ENCODE measurements at regions not wholly inside any gene's neighbourhood (a gene's known extent, or its start where the extent isn't known, plus 50 kb on each side); places are given as distances from the start of the nearest gene placed in this dataset.
A peak's percentile ranks its signal among the peaks of the same experiment; 100 is the strongest.
"Not testable (repeated sequence)": the region's sequence is repeated elsewhere in the genome, so short reads cannot be mapped to it uniquely, and the experiment has no call there.

DNA sequence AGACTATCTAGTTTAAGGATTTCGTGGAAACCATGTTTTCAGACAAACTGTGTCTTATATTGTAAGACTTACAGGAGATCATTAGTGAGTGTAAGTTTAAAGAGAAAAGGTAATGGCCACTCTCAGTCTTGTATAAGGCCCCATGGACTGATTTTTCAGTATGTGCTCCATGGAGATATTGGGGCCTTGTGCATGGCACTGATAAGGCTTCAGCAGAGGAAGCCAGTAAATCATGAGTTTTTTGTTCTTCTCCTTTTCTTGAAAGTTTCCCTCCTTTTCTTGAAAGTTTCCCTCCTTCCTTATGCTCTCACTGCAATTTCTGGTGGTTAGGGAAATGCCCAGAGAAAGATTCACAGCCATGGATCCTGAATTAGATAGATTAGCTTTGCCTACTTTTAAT, 471.3 kb downstream of the LRRC70 start:
- Mint-ChIP-seq H3K4me3 (no peak overlapping the region), H3K27me3 (no peaks in the 10 kb centered on the region), H3K36me3 (no peaks in the 10 kb centered on the region), H3K9me3 (peaks cover 5% of the 10 kb centered on the region), H3K27ac (no peak overlapping the region), H3K4me1 (no peaks in the 10 kb centered on the region)
- ATAC-seq, result no peak

DNA sequence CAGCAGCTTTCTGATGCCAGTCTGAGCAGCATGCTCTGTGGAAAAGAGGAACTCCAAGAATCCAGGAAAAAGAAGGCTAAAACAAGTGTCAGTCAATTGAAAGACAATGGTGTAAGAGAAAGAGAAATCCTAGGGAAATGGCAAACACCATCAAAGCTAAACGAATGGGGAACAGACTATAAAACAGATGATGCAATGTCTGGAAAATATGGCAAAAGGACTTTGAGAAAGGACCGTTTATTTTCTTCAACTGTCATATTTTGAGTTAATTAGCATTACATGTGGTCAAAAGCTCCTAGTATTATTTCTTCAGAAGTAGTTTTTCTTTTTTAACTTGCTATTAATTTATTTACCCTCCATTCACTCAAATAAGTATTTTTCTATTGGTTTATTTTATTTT, 465.2 kb downstream of the LRRC70 start:
- no peak for ATAC-seq
- Mint-ChIP-seq H3K9me3 (no peaks in the 10 kb centered on the region), H3K4me3 (no peak overlapping the region), H3K27ac (no peak overlapping the region), H3K4me1 (no peaks in the 10 kb centered on the region), H3K36me3 (no peaks in the 10 kb centered on the region), H3K27me3 (no peaks in the 10 kb centered on the region)

DNA sequence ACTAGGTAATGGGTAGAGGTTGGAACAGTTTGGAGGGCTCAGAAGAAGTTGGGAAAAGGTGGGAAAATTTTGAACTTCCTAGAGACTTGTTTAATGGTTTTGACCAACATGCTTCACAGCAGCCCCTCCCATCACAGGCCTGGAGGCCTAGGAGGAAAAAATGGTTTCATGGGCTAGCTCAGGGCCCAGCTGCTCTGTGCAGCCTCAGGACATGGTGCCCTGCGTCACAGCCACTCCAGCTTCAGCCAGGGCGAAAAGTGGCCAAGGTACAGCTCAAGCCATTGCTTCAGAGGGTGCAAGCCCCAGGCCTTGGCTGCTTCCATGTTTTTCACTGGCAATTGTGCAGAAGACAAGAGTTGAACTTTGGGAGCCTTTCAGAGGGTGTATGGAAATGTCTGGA, 453.7 kb downstream of the LRRC70 start:
- Mint-ChIP-seq H3K27me3 (no peaks in the 10 kb centered on the region), H3K36me3 (no peaks in the 10 kb centered on the region), H3K4me3 (no peak overlapping the region), H3K27ac (no peak overlapping the region), H3K4me1 (no peaks in the 10 kb centered on the region), H3K9me3 (peaks cover 20% of the 10 kb centered on the region)
- no peak for ATAC-seq

DNA sequence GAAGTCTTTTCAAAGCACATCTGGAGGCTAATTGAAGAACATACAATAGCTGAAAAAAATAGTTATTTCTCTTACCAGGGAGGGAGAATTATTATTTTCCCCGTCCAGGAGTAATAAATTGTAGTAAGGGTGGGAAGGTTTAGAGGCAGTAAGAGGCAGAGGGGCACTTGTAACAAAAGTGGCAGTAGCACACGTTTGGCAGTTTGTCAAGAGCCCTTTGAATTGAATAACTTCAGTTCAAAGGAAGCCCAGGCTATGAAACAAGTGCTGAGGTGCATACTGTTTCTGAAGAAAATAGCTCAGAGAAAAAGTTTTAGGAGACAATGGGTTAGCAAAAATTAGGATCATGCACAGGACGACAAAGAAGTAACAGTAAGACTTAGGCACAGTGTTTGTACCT, 451.3 kb downstream of the LRRC70 start:
- Mint-ChIP-seq H3K36me3 (no peaks in the 10 kb centered on the region), H3K4me3 (no peak overlapping the region), H3K4me1 (peaks cover 9% of the 10 kb centered on the region), H3K27me3 (no peaks in the 10 kb centered on the region), H3K9me3 (peaks cover 20% of the 10 kb centered on the region), H3K27ac (no peak overlapping the region)
- ATAC-seq, result no peak

DNA sequence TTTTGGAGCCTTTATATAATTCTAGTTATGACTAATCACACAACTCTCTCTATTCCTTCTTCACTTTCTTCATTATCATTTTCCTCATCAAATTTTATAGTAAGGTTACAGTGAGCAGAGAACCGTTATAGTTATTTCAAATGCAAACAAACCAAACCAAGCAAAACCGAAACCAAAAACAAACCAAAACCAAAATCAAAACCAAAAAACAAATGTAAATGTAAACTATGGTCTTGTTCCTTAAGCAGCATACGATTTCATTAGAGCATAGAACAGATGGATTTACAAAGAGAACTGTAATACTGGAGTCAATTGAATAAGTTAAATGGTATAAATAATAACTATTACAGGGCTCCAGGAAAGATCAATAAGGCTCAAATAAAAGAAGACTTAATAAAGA, 447.1 kb downstream of the LRRC70 start:
- ATAC-seq, result no peak
- Mint-ChIP-seq H3K36me3 (no peaks in the 10 kb centered on the region), H3K4me1 (peaks cover 9% of the 10 kb centered on the region), H3K9me3 (peaks cover 3% of the 10 kb centered on the region), H3K27ac (no peak overlapping the region), H3K4me3 (peak overlapping the region; percentile 33), H3K27me3 (no peaks in the 10 kb centered on the region)

DNA sequence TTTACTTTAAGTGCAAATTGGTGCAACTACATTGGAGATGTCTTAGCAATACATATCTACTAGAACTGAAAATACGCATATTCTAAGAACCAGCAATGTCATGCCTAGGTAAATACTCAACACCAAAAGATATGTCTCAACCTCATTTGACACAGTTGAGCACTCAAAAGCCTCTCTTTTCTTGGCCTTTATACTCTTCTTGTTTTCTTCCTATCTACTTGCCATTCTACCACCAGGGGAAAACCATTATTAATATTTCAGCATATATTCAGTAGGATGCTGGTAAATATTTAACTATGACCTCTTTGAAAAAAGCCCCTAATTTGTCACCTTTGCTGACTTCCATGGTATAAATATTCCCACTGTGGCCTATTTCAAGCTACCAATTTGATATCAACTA, 443.8 kb downstream of the LRRC70 start:
- H3K36me3 Mint-ChIP-seq, result no peaks in the 10 kb centered on the region
- H3K27me3 Mint-ChIP-seq, result no peaks in the 10 kb centered on the region
- peaks cover 3% of the 10 kb centered on the region for H3K9me3 Mint-ChIP-seq
- no peak overlapping the region for H3K4me3 Mint-ChIP-seq
- no peak overlapping the region for H3K27ac Mint-ChIP-seq
- H3K4me1 Mint-ChIP-seq, result peaks cover 9% of the 10 kb centered on the region
- no peak for ATAC-seq

DNA sequence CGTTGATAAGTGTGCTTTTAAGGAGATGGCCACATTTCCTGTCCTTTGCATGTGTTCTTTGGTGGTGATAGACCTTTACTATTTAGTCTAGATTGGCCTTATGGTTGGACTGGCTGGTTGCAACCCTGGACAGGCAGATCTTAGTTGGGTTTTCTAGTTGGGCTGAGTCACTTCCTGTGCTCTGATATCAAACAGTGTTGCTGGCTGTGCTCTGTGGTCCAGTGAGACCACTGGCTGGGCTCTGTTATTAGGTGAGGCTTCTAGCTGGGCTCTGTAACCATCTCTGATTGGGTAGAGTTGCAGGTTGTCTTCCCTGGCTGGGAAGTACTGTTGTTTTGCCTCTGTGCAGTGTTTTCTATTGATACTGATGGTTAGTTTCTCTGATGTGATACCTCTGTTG, 432.5 kb downstream of the LRRC70 start:
- Mint-ChIP-seq H3K4me1 (no peaks in the 10 kb centered on the region), H3K36me3 (no peaks in the 10 kb centered on the region), H3K27ac (no peak overlapping the region), H3K9me3 (peaks cover 12% of the 10 kb centered on the region), H3K4me3 (no peak overlapping the region), H3K27me3 (no peaks in the 10 kb centered on the region)
- ATAC-seq, result no peak

DNA sequence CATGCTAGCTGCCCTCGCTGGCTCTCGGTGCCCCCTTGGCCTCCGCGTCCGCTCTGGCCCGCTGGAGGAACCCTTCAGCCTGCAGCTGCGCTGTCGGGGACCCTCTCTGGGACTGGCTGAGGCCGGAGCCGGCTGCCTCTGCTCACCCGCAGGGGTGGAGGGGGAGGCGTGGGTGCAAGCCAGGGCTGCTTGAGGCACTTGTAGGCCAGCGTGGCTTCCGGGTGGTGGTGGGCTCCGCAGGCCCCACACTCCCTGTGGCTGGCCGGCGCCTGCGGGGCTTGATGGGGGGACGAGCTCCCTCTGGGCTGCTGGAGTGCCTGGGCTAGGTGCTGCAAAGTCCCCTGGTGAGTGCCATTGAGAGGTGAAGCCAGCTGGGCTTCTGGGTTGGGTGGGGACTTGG, 429.6 kb downstream of the LRRC70 start:
- Mint-ChIP-seq H3K36me3 (no peaks in the 10 kb centered on the region), H3K4me1 (no peaks in the 10 kb centered on the region), H3K27ac (no peak overlapping the region), H3K27me3 (no peaks in the 10 kb centered on the region), H3K4me3 (no peak overlapping the region), H3K9me3 (peaks cover 12% of the 10 kb centered on the region)
- ATAC-seq, result no peak

DNA sequence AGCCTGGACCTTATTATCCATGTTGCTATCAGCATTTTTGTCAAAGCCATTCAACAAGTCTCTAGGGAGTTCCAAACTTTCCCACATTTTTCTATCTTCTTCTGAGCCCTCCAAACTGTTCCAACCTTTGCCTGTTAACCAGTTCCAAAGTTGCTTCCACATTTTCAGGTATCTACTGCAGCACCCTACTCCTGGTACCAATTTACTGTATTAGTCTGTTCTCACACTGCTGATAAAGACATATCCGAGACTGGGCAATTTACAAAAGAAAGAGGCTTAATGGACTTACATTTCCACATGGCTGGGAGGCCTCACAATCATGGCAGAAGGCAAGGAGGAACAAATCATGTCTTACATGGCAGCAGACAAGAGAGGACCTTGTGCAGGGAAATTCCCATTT, 416.2 kb downstream of the LRRC70 start:
- not testable (repeated sequence) for ATAC-seq, H3K27me3 Mint-ChIP-seq, H3K27ac Mint-ChIP-seq, H3K4me1 Mint-ChIP-seq, H3K4me3 Mint-ChIP-seq, H3K36me3 Mint-ChIP-seq
- peaks cover 23% of the 10 kb centered on the region for H3K9me3 Mint-ChIP-seq

DNA sequence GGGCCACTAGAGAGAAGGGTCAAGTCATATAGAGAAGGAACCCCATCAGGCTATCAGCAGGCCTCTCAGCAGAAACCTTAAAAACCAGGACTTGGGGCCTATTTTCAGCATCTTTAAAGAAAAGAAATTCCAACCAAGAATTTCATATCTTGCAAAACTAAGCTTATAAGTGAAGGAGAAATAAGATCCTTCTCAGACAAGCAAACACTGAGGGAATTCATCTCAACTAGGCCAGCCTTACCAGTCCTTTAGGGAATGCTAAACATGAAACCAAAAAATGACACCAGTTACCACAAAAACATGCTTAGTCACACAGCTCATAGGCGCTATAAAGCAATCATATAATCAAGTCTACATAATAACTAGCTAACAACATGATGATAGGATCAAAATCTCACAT, 407.1 kb downstream of the LRRC70 start:
- H3K9me3 Mint-ChIP-seq, result peaks cover 9% of the 10 kb centered on the region
- no peaks in the 10 kb centered on the region for H3K4me1 Mint-ChIP-seq
- no peak overlapping the region for H3K4me3 Mint-ChIP-seq
- no peaks in the 10 kb centered on the region for H3K36me3 Mint-ChIP-seq
- no peaks in the 10 kb centered on the region for H3K27me3 Mint-ChIP-seq
- no peak for ATAC-seq
- no peak overlapping the region for H3K27ac Mint-ChIP-seq

DNA sequence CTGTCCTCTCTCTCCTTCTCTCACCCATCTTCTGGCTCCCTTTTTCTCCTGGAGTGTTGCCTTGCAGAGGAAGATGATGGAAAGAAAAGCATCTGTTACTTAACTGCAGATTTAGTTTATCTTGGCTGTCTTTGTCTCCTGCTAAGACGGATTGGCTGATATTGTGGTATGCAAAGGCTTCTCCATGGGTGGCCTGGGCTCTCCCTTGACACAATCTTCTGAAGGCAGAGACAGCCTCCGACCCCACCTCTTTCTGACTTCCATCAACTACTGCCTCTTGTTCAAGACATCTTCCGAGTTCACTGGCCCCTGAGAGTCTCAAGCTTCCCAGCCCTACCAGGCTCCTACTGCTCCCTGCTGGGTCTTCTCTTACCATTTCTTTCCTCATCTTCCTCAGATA, 403.7 kb downstream of the LRRC70 start:
- Mint-ChIP-seq H3K27me3 (no peaks in the 10 kb centered on the region), H3K27ac (no peak overlapping the region), H3K4me1 (no peaks in the 10 kb centered on the region), H3K36me3 (no peaks in the 10 kb centered on the region), H3K4me3 (no peak overlapping the region), H3K9me3 (peaks cover 3% of the 10 kb centered on the region)
- no peak for ATAC-seq

DNA sequence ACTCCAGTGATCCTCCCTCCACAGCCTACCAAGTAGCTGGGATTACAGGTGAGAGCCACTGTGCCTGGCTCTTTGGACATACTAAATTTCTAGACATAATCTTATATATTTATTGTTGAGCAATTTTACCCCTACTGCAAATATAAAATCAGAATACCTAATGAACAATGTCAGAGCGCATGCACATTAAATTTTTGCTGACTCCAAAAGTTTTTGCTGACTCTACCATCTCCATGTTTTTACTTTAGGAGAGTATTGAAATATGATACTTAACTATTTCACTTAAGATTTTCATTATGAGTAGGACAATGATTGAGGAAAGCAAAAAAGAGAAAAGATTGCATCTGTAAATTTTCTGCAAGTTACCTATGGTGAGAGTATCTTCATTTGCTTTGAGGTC, 402.3 kb downstream of the LRRC70 start:
- Mint-ChIP-seq H3K36me3 (no peaks in the 10 kb centered on the region), H3K9me3 (peaks cover 1% of the 10 kb centered on the region), H3K27me3 (no peaks in the 10 kb centered on the region), H3K27ac (no peak overlapping the region), H3K4me3 (no peak overlapping the region), H3K4me1 (no peaks in the 10 kb centered on the region)
- no peak for ATAC-seq

DNA sequence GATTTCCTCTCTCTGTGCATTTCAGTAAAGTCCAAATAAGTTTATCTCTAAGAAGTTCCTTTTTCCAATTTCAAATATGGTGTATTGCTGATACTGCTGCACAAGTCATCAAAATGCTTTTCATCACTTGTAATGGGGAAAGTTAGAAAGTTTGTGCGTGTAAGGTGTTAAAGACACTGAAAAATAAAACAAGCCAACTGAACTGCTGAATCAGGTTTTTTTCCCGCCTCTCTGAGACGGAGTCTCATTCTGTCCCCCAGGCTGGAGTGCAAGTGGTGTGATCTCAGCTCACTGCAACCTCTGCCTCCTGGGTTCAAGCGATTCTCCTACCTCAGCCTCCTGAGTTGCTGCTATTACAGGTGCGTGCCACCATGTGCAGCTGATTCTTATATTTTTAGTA, 400.9 kb downstream of the LRRC70 start:
- Mint-ChIP-seq H3K4me3 (no peak overlapping the region), H3K27me3 (no peaks in the 10 kb centered on the region), H3K36me3 (no peaks in the 10 kb centered on the region), H3K27ac (no peak overlapping the region), H3K4me1 (no peaks in the 10 kb centered on the region), H3K9me3 (peaks cover 3% of the 10 kb centered on the region)
- ATAC-seq, result no peak

DNA sequence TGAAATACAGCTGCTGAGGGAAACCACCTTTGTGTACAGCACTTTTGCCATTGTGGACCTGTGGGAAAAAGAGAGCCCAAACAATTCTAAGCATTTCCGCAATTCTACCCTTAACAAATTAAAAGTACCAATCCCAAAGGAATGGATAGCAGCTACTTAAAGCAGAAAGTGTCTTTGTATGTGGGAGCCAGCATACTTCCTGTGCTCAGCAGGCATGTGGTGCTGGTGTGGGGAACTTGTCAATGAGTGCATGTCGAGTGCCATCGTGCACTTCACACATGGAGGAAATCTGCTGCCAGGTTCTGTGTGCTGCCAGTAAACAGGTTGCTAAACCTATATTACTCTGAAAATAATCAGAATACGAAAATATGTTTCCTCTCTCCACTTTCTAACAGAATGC, 399.0 kb downstream of the LRRC70 start:
- H3K4me3 Mint-ChIP-seq, result no peak overlapping the region
- no peak overlapping the region for H3K27ac Mint-ChIP-seq
- H3K4me1 Mint-ChIP-seq, result no peaks in the 10 kb centered on the region
- no peak for ATAC-seq
- peaks cover 3% of the 10 kb centered on the region for H3K9me3 Mint-ChIP-seq
- H3K27me3 Mint-ChIP-seq, result no peaks in the 10 kb centered on the region
- no peaks in the 10 kb centered on the region for H3K36me3 Mint-ChIP-seq

DNA sequence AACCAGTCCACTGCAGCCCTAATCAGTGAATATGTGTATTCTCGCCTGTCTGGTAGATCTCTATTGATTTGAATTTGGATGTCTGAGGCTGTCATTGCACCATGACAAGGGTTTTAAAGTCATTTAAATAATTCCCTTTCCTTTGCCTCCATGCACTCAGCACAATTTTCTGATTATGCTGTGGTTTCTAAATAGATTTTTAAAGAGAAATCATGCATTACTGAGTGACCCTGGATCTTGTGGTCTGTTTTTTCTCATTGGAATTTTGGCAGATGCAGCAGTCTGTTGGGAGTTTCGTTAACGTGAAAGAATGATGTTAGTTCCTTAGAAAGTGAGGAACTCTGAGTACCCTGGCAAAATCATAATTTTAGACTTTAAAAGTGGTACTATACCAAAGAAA, 396.0 kb downstream of the LRRC70 start:
- H3K4me1 Mint-ChIP-seq, result no peaks in the 10 kb centered on the region
- no peak for ATAC-seq

DNA sequence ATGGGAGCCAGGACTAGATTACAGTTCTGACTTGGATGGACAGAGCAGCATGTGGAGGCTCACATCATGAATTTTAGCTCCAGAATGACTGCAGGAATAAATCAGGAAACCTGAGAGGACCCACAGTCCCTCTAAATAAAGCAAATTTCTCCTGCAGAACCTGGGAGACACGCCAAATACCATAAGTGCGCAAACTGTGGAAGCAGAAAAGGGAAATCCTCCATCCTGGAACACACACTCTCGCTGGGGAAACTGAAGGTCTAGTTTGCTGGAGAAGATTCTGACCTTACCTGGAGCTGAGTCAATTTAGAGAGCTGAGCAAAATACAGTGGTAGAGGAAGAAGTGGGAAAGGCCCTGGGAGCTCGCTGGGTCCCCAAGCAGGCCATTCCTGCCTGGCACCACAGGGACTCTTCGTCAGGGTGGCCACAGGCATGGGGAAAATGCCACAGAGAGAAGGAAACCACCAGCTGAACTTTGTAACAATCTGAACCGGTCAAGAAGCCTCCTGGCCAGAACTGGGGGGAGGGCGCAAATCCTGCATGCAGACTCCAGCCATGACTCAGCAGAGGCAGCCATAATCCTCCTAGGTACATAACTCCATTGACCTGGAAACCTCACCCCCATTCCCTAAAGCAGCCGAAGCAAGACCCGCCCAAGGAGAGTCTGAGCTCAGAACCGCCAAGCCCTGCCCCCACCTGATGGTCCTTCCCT, 390.9 kb downstream of the LRRC70 start:
- Mint-ChIP-seq H3K27me3 (no peaks in the 10 kb centered on the region), H3K4me1 (no peaks in the 10 kb centered on the region), H3K36me3 (no peaks in the 10 kb centered on the region), H3K9me3 (peaks cover 6% of the 10 kb centered on the region), H3K27ac (no peak overlapping the region), H3K4me3 (no peak overlapping the region)
- no peak for ATAC-seq

More for the DNA sequence above, 396.0 kb downstream of the LRRC70 start:
- Mint-ChIP-seq H3K9me3 (peaks cover 3% of the 10 kb centered on the region), H3K36me3 (no peaks in the 10 kb centered on the region), H3K4me3 (no peak overlapping the region), H3K27me3 (no peaks in the 10 kb centered on the region), H3K27ac (no peak overlapping the region)

DNA sequence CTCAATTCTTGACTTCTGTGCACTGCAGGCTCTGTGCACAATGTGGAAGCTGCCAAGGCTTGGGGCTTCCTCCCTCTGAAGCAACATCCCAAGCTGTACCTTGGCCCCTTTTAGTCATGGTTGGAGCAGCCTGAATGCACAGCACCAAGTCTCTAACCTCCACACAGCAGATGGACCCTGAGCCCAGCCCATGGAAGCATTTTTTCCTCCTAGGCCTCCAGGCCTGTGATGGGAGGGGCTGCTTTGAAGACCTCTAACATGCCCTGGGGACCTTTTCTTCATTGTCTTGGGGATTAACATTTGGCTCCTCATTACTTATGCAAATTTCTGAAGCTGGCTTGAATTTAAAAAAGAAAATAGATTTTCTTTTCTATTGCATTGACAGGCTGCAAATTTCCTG, 385.8 kb downstream of the LRRC70 start:
- Mint-ChIP-seq H3K4me3 (no peak overlapping the region), H3K9me3 (peaks cover 6% of the 10 kb centered on the region), H3K36me3 (no peaks in the 10 kb centered on the region), H3K27ac (no peak overlapping the region), H3K4me1 (no peaks in the 10 kb centered on the region), H3K27me3 (no peaks in the 10 kb centered on the region)
- ATAC-seq, result no peak

Measured in stimulated activated memory B cell treated with anti-CD40 and anti-IgM and Interleukin-4, amounts not matched to agents 10 μg/mL and 1 μg/mL and 100 μg/mL, for 72 hours (primary cell).